ENCODE measurements at regions not wholly inside any gene's neighbourhood (a gene's known extent, or its start where the extent isn't known, plus 50 kb on each side); places are given as distances from the start of the nearest gene placed in this dataset.

- H3K4me1 ChIP-seq, result no peaks in the 10 kb centered on the region
- H3K79me2 ChIP-seq, result no peaks in the 10 kb centered on the region
- no peak for TF ChIP-seq CTCF (IDR thresholded peaks at IDR 0.05)
- no peaks in the 10 kb centered on the region for H3K36me3 ChIP-seq (ENCODE audit: control insufficient read depth, insufficient read depth, low read length)
- H3K27me3 ChIP-seq (ENCODE audit: control insufficient read depth, insufficient read depth, low read length), result no peaks in the 10 kb centered on the region
- no peak overlapping the region for H3K4me2 ChIP-seq (ENCODE audit: low read length)
- H3K9me3 ChIP-seq (ENCODE audit: control insufficient read depth, low read length), result no peaks in the 10 kb centered on the region
- H3K4me3 ChIP-seq (ENCODE audit: low read depth, low read length), result no peak overlapping the region
- no peak overlapping the region for H3K9ac ChIP-seq
- no peak overlapping the region for H2AFZ ChIP-seq
- no peak overlapping the region for H3K27ac ChIP-seq
Observed at GRCh38 chr11:13073119-13073981, 64.2 kb downstream of the RASSF10 start.

- H3K79me2 ChIP-seq, result no peaks in the 10 kb centered on the region
- H3K4me1 ChIP-seq, result no peaks in the 10 kb centered on the region
- H3K9me3 ChIP-seq (ENCODE audit: control insufficient read depth, low read length), result no peaks in the 10 kb centered on the region
- H3K9ac ChIP-seq, result no peak overlapping the region
- no peak overlapping the region for H2AFZ ChIP-seq
- H3K36me3 ChIP-seq (ENCODE audit: control insufficient read depth, insufficient read depth, low read length), result no peaks in the 10 kb centered on the region
- H3K4me3 ChIP-seq (ENCODE audit: low read depth, low read length), result no peak overlapping the region
- no peak overlapping the region for H3K27ac ChIP-seq
- no peak overlapping the region for H3K4me2 ChIP-seq (ENCODE audit: low read length)
- TF ChIP-seq CTCF (IDR thresholded peaks at IDR 0.05), result no peak
- H3K27me3 ChIP-seq (ENCODE audit: control insufficient read depth, insufficient read depth, low read length), result no peaks in the 10 kb centered on the region
Observed at GRCh38 chr11:13074714-13075464, 65.8 kb downstream of the RASSF10 start.

- no peaks in the 10 kb centered on the region for H3K27me3 ChIP-seq (ENCODE audit: control insufficient read depth, insufficient read depth, low read length)
- no peaks in the 10 kb centered on the region for H3K79me2 ChIP-seq
- H3K4me2 ChIP-seq (ENCODE audit: low read length), result no peak overlapping the region
- no peaks in the 10 kb centered on the region for H3K4me1 ChIP-seq
- H3K36me3 ChIP-seq (ENCODE audit: control insufficient read depth, insufficient read depth, low read length), result no peaks in the 10 kb centered on the region
- H2AFZ ChIP-seq, result peak overlapping the region; percentile 17
- no peaks in the 10 kb centered on the region for H3K9me3 ChIP-seq (ENCODE audit: control insufficient read depth, low read length)
- H3K27ac ChIP-seq, result no peak overlapping the region
- H3K9ac ChIP-seq, result no peak overlapping the region
- H3K4me3 ChIP-seq (ENCODE audit: low read depth, low read length), result no peak overlapping the region
- TF ChIP-seq CTCF (IDR thresholded peaks at IDR 0.05), result no peak
Observed at GRCh38 chr11:13076961-13077360, 67.8 kb downstream of the RASSF10 start.

GRCh38 chr11:13080861-13081260 lies 71.7 kb downstream of the RASSF10 start:
- no peak overlapping the region for H3K27ac ChIP-seq
- no peak overlapping the region for H3K4me2 ChIP-seq (ENCODE audit: low read length)
- H3K4me1 ChIP-seq, result no peaks in the 10 kb centered on the region
- no peaks in the 10 kb centered on the region for H3K79me2 ChIP-seq
- H3K27me3 ChIP-seq (ENCODE audit: control insufficient read depth, insufficient read depth, low read length), result no peaks in the 10 kb centered on the region
- no peak overlapping the region for H2AFZ ChIP-seq
- H3K4me3 ChIP-seq (ENCODE audit: low read depth, low read length), result no peak overlapping the region
- no peak for TF ChIP-seq CTCF (IDR thresholded peaks at IDR 0.05)
- no peaks in the 10 kb centered on the region for H3K9me3 ChIP-seq (ENCODE audit: control insufficient read depth, low read length)
- H3K36me3 ChIP-seq (ENCODE audit: control insufficient read depth, insufficient read depth, low read length), result no peaks in the 10 kb centered on the region
- H3K9ac ChIP-seq, result no peak overlapping the region

Measured in parathyroid adenoma (tissue), 2 donors.